ENCODE measurements at regions not wholly inside any gene's neighbourhood (a gene's known extent, or its start where the extent isn't known, plus 50 kb on each side); places are given as distances from the start of the nearest gene placed in this dataset.

GRCh38 chr3:28973609-28974008 is 307.3 kb upstream of the RBMS3 start:
- no peak for TF ChIP-seq CTCF (IDR thresholded peaks at IDR 0.05; ENCODE audit: low read depth, low read length, missing control alignments)
- in situ Hi-C loops (cut with HindIII; ENCODE audit: low sequenced_read_pairs) = no loop called here
- H3K4me3 ChIP-seq (ENCODE audit: low read depth, low read length) = no peak overlapping the region
- peak; percentile 24 for DNase-seq (ENCODE audit: low read depth)

- in situ Hi-C loops (cut with HindIII; ENCODE audit: low sequenced_read_pairs) = no loop called here
- TF ChIP-seq CTCF (IDR thresholded peaks at IDR 0.05; ENCODE audit: low read depth, low read length, missing control alignments) = no peak
- DNase-seq (ENCODE audit: low read depth) = no peak
- no peak overlapping the region for H3K4me3 ChIP-seq (ENCODE audit: low read depth, low read length)
These were observed 302.8 kb upstream of the RBMS3 start for GRCh38 chr3:28978092-28978491.

- no peak overlapping the region for H3K4me3 ChIP-seq (ENCODE audit: low read depth, low read length)
- in situ Hi-C loops (cut with HindIII; ENCODE audit: low sequenced_read_pairs) = no loop called here
- DNase-seq (ENCODE audit: low read depth) = no peak
- no peak for TF ChIP-seq CTCF (IDR thresholded peaks at IDR 0.05; ENCODE audit: low read depth, low read length, missing control alignments)
These were observed 300.7 kb upstream of the RBMS3 start for GRCh38 chr3:28980131-28980530.

- no peak for DNase-seq (ENCODE audit: low read depth)
- H3K4me3 ChIP-seq (ENCODE audit: low read depth, low read length) = no peak overlapping the region
- in situ Hi-C loops (cut with HindIII; ENCODE audit: low sequenced_read_pairs) = no loop called here
- no peak for TF ChIP-seq CTCF (IDR thresholded peaks at IDR 0.05; ENCODE audit: low read depth, low read length, missing control alignments)
These were observed 300.2 kb upstream of the RBMS3 start for GRCh38 chr3:28980631-28981030.

GRCh38 chr3:28982906-28983305 is 298.0 kb upstream of the RBMS3 start:
- no peak for TF ChIP-seq CTCF (IDR thresholded peaks at IDR 0.05; ENCODE audit: low read depth, low read length, missing control alignments)
- no peak overlapping the region for H3K4me3 ChIP-seq (ENCODE audit: low read depth, low read length)
- DNase-seq (ENCODE audit: low read depth) = no peak
- in situ Hi-C loops (cut with HindIII; ENCODE audit: low sequenced_read_pairs) = no loop called here

- no peak overlapping the region for H3K4me3 ChIP-seq (ENCODE audit: low read depth, low read length)
- TF ChIP-seq CTCF (IDR thresholded peaks at IDR 0.05; ENCODE audit: low read depth, low read length, missing control alignments) = no peak
- in situ Hi-C loops (cut with HindIII; ENCODE audit: low sequenced_read_pairs) = no loop called here
- no peak for DNase-seq (ENCODE audit: low read depth)
These were observed 293.9 kb upstream of the RBMS3 start for GRCh38 chr3:28986922-28987321.

- TF ChIP-seq CTCF (IDR thresholded peaks at IDR 0.05; ENCODE audit: low read depth, low read length, missing control alignments) = no peak
- in situ Hi-C loops (cut with HindIII; ENCODE audit: low sequenced_read_pairs) = no loop called here
- no peak overlapping the region for H3K4me3 ChIP-seq (ENCODE audit: low read depth, low read length)
- no peak for DNase-seq (ENCODE audit: low read depth)
These were observed 291.2 kb upstream of the RBMS3 start for GRCh38 chr3:28989646-28990089.
